GM18868 (cell line): ENCODE measurements at regions not wholly inside any gene's neighbourhood (a gene's known extent, or its start where the extent isn't known, plus 50 kb on each side); places are given as distances from the start of the nearest gene placed in this dataset.
A peak's percentile ranks its signal among the peaks of the same experiment; 100 is the strongest.

Experiments used
- ATAC-seq: cut with Tn5 transposase; IDR thresholded peaks from one replicate; pipeline ENCODE4 v1.9.1; 2021; ENCODE audit warnings: mild to moderate bottlenecking, moderate library complexity; ENCODE audit not compliant: unreplicated experiment

GRCh38 chr6:143595251-143596036, 82.3 kb upstream of the PHACTR2 start:
- ATAC-seq = no peak

DNA sequence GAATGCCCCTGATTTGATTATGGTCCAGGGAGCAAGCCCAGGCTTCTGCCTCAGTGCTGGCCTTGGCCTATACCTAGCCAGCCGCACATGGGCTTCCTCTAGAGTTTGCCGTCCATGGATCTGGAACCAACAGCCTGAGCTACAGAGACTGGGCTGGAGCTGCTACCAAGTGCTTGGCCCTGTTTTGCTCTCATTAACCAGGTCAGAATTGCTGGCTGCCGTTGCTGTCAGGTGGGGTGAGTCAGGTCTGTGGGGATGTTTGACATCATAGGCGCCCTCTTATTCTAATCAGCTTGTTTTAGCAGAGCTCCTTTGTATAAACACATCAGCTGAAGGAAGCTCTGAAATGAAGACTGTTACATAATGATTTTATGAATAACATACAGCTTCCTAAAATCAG, 83.1 kb upstream of the PHACTR2 start:
- no peak for ATAC-seq

DNA sequence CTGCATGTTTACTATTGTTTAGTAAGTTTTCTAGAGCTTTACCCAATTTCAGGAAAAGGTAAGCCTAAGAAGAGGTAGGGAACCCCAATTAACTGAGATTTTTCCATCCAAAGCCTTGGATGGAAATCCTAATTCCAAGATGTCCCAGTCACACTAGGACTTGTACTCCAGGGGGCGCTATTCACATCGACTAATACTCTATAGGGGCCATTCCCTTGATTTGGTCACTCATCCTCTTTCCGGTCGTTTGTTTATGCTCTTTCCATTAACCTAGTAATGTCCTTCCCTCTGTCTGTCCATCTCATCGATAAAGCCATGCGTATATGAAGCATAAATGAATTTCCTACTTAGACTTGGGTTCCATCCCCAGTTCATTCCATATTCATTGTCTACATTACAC, 80.8 kb upstream of the FUCA2 start:
- ATAC-seq = no peak

GRCh38 chr6:143591441-143591840, 79.9 kb upstream of the FUCA2 start:
- no peak for ATAC-seq

DNA sequence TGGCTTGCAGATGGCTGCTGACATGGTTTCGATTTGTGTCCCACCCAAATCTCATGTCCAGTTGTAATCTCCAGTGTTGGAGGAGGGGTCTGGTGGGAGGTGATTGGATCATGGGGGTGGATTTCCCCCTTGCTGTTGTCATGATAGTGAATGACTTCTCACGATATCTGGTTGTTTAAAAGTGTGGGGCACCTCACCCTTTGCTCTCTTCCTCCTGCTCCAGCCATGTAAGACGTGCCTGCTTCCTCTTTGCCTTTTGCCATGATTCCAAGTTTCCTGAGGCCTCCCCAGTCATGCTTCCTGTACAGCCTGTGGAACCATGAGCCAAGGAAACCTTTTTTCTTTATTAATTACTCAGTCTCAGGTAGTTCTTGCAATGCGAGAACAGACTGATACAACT, 77.6 kb upstream of the FUCA2 start:
- no peak for ATAC-seq

GRCh38 chr6:143586557-143586956, 75.0 kb upstream of the FUCA2 start:
- ATAC-seq = no peak

DNA sequence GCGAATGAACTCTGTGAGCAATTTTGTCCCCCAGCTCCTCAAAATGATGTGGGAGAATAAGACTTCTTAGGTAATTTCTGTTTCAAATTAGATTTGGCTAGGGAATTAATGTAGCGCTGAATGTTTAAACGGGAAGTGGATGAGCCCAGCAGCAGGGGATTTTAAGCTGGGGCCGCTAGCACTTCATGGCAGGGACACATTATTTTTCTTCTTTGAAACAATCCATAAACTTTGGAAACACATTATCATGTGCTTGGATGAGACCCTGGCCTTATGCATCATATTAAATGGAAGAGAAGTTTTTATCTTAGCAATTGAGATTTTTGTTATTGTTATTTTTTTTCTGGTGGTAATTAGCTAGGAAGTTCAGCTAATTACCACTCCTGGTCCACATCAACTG, 74.2 kb upstream of the FUCA2 start:
- ATAC-seq = no peak

DNA sequence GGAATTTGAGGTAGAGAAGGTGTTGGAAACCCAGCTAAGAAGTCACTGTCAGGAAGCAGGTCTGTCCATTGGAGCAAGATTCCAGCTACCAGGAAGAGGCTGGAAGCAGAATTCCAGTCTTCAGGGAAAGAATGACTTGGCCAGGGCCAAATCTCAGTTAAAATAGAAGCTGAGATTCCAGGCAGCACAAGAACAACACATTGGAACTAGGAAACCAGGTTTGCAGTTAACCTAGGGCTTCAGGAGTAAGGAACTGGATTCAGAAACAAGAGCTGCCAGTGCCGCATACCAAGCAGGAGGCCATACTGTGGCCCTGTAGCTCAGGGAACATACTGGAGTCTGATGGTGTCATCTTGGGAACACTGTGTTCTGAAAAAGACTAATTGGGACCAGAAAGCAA, 73.7 kb upstream of the FUCA2 start:
- ATAC-seq = no peak

GRCh38 chr6:143583542-143584327, 72.2 kb upstream of the FUCA2 start:
- ATAC-seq = no peak

- ATAC-seq = no peak
Measured at GRCh38 chr6:143581835-143582480, 70.4 kb upstream of the FUCA2 start.

DNA sequence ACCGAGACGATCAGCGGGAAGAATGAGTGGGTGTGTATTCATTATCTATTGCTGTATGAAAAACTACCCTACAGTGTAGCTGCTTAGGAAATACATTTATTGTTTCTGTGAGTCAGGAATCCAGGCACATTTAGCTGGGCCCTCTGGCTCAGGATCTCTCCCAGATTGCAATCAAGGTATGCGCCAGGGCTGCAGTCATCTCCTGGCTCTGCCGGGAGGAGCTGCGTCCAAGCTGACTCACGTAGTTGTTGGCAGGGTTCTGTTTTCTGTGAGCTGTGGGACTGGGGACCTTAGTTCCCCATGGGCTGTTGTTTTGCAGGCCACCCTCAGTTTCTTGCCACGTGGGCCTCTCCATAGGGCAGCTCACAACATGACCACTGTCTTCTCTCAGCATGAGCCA, 68.2 kb upstream of the FUCA2 start:
- ATAC-seq = no peak

GRCh38 chr6:143578054-143578453, 66.5 kb upstream of the FUCA2 start:
- no peak for ATAC-seq

- ATAC-seq = no peak
Measured at GRCh38 chr6:143575901-143576426, 64.4 kb upstream of the FUCA2 start.

DNA sequence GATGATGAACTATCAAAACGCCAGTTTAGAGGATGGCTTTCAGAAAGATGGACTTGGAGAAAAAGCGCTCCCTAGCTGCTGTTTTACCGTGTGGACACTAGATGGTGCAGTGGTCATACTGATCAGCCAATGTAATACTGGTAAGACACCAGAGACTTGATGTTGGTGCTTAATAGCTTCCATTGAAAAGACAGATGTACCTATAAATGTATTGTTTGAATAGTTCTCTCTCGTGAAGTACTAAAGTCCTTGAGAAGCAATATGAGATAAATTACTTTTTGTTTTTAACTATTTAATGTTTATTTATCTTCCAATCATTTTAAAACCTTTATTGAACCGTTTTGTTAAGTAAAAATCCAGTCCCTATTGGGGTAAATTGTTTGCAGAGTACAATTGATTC, 63.9 kb upstream of the FUCA2 start:
- peak; percentile 98 for ATAC-seq

DNA sequence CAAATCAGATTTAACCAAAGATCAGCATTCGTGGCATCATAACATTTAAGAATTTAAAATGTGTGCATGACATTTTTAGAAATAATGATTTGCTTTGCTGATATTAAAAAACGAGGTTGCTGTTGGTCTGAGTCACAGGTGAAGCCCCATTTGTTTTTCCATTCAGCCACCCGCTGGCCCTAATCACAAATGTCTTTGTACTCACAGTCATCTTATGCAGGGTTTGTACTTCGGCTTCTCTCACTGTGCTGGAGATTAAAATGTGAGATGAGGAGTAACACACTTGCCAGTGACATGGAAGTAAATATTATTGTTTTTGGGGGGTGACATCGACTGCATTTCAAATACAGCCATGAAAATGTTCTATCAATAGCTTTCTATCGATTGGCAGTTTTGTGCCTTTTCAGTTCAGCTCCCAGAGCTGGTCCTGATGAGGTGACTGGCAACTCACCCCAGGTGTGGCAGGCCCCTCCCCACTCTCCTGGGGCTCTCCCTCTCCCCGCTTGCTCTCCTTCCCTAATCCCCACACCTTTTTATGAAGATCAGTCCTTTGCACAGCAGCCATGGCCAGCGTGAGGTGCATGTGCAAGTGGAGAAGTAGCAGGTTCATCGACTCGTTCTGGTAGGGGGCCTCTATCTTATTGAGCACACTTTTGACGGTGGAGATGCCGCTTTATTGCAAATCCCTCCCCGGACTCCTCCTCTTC, 58.8 kb upstream of the FUCA2 start:
- ATAC-seq = no peak

- no peak for ATAC-seq
Measured at GRCh38 chr6:143569040-143569439, 57.5 kb upstream of the FUCA2 start.

DNA sequence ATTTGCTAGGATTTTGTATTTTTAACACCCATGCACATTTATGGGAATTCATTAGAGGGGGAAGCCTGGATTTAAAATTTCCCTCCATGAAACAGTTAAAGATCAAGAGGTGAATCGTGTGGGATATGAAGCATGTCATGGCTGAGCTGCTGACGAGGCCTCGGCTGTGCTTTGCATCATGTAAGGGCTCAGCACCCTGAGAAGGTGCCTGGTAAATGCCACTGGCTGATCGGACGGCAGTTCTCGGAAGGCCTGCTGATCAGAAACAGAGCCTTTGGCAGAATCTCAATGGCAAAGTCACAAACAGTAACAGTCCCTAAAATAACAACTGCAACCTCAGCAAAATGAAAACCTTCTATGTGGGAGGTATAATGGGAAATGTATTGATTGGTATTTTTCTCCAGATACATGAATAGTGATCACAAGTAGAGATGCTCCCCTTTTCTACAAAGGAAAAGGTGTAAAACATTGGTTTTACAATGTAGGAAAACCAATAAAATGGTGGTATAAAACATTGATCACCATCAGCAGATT, 53.0 kb upstream of the FUCA2 start:
- ATAC-seq = no peak

- no peak for ATAC-seq
Measured at GRCh38 chr6:143562143-143562542, 50.6 kb upstream of the FUCA2 start.
